GM19023 (cell line): ENCODE measurements at regions not wholly inside any gene's neighbourhood (a gene's known extent, or its start where the extent isn't known, plus 50 kb on each side); places are given as distances from the start of the nearest gene placed in this dataset.

Source experiments
- ATAC-seq: cut with Tn5 transposase; IDR thresholded peaks from one replicate; pipeline ENCODE4 v1.9.1; 2021; ENCODE audit warnings: mild to moderate bottlenecking, moderate library complexity; ENCODE audit not compliant: unreplicated experiment

- ATAC-seq, result no peak
Measured at GRCh38 chr2:133936096-133936495, 317.8 kb upstream of the MGAT5 start.

DNA sequence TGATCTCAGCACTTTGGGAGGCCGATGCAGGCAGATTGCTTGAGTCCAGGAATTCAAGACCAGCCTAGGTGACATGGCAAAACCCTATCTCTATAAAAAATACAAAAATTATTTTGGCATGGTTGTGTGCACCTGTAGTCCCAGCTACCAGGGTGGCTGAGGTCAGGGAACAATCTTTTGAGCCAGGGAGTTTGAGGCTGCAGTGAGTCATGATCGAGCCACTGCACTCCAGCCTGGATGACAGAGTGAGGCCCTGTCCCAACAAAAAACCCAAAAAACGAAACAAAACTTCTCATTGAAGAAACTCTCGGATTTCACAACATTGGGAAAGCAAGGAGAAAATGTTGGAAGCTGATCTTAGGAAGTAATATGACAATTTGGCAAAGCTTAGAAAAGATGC is 317.3 kb upstream of the MGAT5 start:
- ATAC-seq, result no peak

DNA sequence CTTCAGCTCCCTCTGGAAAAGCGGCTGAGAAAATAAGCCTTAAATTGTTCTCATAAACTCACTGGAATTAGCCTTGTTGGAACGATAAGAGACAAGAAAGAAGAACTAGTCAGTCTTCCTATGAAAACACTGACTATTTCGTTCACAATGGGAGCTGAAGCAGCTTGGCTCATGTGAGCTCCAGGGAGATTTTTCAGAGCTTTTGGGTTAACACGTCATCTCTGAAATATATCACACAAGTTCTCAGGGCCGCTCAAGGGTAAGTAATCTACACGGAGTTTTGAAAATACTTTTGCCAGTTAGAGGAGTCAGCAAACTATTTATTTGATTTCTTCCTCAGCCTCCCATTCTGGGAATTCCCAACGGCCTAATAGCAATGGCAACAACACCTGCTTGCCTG is 316.2 kb upstream of the MGAT5 start:
- ATAC-seq, result no peak

DNA sequence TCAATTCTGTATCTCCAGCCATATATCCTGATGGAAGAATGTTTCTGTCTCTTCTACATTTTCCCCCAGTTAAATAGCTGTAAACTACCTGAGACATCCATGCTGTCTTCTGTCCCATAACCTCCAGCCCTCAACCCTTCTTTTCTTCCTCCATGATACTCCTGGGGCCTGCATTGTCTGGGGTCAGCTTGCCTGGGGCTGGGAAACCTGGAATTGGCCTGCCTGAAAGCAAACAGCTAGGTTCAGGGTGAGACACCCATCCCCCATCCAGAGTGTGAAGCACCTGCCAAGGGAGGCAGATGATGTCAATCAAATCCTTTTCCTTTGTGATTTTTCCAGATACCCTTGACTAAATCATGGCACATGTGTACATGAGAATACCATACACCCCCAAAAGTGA is 313.7 kb upstream of the MGAT5 start:
- ATAC-seq, result no peak

DNA sequence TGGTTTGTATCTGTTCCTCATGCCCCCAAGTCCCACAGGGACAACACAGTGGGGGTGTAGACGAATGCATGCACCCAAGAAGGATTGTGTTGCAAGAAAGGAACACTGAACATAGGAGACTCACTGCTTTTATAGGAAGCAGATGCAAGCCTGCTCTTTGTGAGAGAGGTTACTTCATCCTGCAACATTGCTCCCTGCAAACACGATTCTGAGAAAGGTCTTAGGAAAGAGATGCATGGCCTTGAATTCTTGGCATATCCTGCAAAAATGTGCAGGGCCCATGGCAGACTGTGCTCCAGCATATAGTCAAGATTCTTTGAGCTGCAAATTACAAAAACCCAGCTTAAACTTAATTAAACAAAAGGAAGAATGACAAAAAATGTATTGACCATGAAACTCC is 312.2 kb upstream of the MGAT5 start:
- ATAC-seq, result no peak

DNA sequence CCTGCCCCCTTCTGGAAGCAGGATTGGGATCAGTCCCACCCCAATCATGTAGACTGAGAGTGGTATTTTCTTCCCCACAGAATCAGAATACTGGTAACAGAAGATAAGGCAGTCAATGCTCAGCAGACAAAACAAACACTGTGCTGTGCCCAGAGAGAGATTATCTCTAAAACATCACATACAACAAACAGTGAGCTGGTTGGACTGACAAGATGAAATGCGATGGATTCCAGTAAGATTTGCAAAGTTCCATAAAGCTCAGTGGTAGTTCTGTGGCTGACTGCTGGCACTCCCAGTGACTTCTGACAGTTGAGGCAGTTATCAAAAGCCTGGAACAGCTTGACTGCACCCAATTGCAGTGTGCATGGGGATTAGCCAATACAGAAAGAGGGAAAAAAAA is 311.5 kb upstream of the MGAT5 start:
- ATAC-seq, result no peak

DNA sequence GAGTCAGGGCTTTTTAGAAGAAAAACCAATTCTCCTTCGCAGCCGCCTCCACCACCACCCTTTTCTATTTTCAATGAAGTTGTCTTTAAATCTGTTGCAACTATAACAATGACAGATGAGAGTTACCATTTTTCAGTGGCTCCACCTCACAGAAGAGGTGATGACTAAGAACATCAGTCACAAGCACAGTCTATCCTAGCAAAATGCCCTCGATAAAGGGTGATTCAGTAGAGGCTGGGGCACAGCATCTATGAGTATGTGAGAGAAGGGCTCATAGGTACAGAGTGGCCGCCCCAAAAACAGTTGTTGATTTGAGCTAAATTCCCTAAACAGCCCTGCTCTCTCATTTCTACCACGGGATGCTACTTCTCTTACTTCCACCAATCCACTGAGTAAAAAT is 310.8 kb upstream of the MGAT5 start:
- ATAC-seq, result no peak

GRCh38 chr2:133945089-133945488 is 308.8 kb upstream of the MGAT5 start:
- ATAC-seq, result no peak

DNA sequence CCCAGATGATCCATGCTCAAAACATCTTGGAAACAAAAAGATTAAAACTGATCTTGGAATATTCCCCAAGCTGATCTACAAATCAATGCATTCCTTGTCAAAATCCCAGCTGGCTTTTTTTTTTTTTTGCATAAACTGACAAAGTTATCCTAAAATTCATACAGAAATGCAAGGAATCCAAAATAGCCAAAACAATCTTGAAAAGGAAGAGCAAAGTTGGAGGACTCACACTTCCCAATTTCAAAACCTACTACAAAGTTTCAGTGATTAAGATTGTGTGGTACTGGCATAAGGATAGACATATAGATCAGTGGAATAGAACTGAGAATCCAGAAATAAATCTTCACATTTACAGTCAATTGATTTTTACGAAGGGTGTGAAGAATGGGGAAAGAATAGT is 306.8 kb upstream of the MGAT5 start:
- ATAC-seq, result no peak

DNA sequence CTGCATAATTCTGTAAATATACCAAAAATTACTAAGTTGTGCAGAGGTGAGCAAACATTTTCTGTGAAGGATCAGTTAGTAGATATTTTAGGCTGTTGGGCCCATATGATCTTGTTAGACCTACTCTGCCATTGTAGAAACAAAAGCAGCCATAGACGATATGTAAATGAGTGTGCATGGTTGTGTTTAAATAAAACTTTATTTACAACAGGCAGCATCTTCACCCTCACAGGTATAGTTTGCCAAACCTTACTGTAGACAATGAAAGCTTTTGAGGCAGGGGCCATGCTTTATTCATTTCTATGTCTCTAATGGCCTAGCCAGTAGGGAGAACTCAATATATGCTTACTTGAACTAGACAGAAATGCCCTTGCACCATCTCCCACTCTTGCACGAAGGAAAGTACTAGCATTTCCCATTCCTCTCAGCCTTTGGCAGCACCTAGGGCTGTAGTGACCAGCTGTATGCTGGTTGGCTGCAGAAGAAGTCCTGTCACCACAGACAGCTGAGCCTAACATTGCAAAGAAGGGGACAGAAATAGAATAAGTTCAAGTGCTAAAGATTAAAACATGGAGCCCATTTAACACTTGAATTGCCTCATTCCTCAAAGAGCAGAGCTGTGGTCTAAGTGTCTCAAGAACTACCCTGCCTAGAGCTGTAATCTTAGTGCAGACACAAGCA is 305.1 kb upstream of the MGAT5 start:
- no peak for ATAC-seq

DNA sequence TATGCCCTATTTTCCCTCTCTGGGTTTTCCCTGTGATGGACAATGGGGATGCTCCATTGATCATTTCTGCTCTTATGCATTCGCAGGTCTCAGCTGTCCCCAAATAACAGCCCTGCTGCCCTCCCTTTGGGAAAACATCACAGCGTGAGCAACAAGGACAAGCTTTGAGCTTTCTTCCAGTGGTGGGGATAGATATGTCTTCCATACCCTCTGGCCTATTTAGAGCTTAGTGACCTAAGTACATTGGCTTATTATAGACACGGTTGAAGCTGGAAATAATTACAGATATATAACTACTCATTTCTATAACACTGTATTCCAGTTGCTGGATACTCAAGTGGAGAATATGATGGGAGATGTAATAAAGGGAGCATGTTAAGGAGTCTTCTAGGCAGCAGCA is 304.3 kb upstream of the MGAT5 start:
- no peak for ATAC-seq

DNA sequence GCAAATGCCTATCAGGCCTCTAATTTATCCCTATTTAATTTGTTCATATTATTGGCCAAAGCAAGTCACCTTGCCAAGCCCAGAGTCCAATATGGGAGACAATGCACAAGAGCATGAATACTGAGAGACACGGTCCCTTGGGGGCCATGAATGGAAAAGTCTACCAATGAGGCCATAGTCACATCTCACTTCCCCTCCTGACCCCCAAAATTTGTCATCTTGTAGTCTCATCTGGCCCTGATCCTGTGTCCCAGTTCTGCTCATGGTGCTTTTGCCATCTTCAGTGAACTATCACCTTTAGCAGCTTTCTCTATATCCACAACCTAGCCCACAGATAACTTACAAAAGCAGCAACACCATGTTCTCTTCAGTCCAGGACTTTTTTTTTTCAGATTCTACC is 302.7 kb upstream of the MGAT5 start:
- ATAC-seq, result no peak

DNA sequence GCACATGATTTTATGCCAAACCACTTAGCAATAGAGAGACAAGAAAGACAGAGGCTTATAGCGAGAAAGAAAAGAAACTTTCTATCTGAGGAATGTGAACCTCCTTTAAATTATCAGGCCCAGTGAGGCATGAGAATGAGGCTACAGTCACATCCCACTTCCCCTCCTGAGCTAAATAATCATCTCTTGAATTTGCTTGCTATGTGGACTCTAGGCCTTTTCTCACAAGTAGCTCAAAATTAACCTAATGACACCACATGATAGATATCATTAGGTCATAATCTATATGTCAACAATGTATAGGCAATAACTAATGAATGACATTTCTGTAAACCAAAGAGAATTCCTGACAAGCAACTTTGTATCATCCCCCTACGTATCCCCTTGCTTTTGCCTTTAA is 301.5 kb upstream of the MGAT5 start:
- no peak for ATAC-seq

DNA sequence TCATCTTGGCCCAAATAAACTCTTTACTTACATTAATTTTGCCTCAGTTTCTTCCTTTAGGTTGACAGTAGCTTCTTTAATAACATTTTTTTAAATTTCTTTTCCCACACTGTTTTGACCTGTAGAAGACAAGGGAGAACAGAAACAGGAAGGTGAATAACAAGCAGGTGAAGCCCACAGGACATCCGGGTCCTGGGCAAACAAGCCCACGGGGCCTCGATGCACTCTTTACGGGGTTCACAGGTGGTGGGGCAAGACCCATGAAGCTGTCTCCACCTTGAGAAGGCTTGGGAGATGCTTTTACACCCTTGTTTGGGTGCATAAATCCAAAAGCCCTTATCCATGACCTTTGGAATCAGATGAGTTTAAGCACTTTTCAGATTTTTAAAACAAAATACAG is 301.0 kb upstream of the MGAT5 start:
- no peak for ATAC-seq

DNA sequence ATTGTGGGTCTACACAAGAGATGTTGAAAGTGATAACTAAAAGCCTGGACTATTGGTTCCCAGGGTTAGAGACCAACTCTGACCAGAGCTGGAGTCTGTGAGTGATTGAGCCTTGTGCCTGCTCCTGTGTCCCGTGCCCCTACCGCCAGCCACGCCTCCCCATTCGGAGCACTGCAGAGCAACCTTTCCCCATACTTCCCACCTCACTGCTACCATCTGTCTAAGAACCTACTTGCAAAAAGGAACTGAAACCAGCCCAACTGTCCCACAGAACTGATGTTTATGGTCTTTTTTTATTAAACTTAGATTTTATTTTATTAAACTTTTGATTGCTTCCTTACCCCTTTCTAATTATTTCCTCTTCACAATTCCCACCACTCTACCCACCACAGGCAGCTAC is 300.3 kb upstream of the MGAT5 start:
- ATAC-seq, result peak; percentile 56

GRCh38 chr2:133954636-133955035 is 299.2 kb upstream of the MGAT5 start:
- no peak for ATAC-seq

DNA sequence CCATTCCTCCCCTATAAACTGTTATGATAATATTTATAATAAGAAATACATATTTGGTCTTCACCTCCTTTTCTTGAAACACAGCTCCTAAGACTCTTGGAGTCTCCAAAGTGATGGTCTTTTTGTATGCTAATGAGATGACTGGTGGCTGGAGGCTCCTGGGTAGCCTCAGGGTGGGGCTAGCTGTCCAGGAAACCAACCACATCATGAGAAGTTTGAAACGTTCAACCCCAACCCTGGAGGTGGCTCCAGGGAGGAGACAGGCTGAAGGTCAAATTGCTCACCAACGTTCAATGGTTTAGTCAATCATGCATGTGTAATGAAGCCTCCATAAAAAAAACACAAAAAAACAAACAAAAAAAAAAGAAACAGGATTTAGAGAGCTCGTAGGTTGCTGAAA is 298.7 kb upstream of the MGAT5 start:
- no peak for ATAC-seq

GRCh38 chr2:133956434-133956935 is 297.4 kb upstream of the MGAT5 start:
- ATAC-seq, result no peak

DNA sequence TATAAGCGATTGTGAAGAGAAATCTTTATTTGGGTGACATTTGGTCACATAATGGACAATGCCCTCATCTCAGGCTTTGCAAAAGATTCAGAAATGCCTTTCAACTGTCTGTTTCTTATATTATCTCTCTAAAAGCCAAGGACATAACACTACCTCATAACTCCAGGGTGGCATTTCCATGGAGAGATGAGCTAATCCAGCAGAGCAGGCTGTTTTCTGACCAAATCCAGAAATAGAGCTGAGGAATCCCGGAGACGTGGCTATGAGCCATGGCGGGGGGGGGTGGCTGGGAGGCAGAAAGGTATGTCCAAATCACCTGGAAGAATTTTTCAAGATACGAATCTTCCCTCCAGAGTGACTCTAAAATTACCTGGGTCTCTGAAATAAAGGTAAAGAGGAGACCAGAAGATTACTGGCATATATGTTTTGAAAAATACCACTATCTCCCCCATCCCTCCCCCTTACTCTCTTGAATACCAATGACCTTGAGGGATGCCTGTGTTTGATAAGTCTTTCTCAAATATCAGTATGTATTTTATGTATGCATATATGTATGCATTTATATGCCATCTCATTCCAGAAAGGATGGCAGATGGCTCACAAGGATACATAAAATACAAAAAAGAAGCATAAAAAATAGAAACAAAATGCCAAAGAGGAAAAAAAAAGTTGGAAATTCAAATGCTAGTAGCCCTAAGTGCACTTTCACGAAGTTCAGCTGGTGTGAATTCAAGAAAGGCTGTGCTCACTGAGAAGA is 296.0 kb upstream of the MGAT5 start:
- no peak for ATAC-seq

GRCh38 chr2:133959066-133959465 is 294.8 kb upstream of the MGAT5 start:
- ATAC-seq, result no peak

DNA sequence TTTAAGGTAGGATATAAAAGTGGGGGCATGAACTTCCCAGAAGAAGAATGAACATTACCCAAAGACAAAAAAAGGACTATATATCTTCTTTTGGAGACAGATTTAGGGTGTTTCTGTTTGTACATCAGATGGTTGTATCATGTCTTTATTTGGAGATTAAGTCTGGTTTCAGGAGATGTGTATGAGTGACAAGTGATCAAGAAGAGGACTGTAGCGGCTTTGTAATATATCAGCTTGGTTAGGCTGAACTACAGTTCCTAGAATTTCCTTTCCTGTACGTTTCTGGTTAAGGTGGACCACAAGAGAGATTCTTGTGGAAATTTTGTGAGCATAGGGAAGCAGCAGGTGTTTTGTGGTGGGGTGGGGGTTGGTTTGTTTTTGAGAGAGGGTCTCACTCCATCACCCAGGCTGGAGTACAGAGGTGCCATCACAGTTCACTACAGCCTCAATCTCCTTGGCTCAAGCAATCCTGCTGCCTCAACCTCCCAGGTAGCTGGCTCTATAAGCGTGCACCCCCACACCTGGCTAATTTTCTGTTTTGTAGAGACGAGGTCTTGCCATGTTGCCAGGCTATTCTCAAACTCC is 287.1 kb upstream of the MGAT5 start:
- no peak for ATAC-seq

- ATAC-seq, result no peak
Measured at GRCh38 chr2:133967326-133967725, 286.5 kb upstream of the MGAT5 start.
